Brain microvascular endothelial cell (primary cell): ENCODE measurements at regions not wholly inside any gene's neighbourhood (a gene's known extent, or its start where the extent isn't known, plus 50 kb on each side); places are given as distances from the start of the nearest gene placed in this dataset.

Source experiments
- DNase-seq: peaks from one replicate; pipeline ENCODE4 v3.0.0-alpha.2; 2020
- H3K27ac ChIP-seq: fragments of 250-450 bp; sonication (Bioruptor Pico); 2 replicates; pipeline ENCODE4 v1.5.1; 2020; ENCODE audit warnings: mild to moderate bottlenecking, moderate library complexity
- H3K27me3 ChIP-seq: fragments of 250-450 bp; sonication (Bioruptor Pico); replicated peaks from 2 replicates; pipeline ENCODE4 v1.5.1; 2020; ENCODE audit warnings: mild to moderate bottlenecking
- H3K36me3 ChIP-seq: fragments of 250-450 bp; sonication (Bioruptor Pico); replicated peaks from 2 replicates; pipeline ENCODE4 v1.5.1; 2020; ENCODE audit warnings: mild to moderate bottlenecking
- H3K4me3 ChIP-seq: 2 replicates; pipeline ENCODE4 v1.5.1; 2011; ENCODE audit warnings: low read depth, mild to moderate bottlenecking, control low read depth, low read length, moderate library complexity
- in situ Hi-C: cut with HindIII; loops from 2 replicates; pipeline ENCODE4 v1.10.0; 2017; ENCODE audit warnings: low sequenced_read_pairs, low pct_ligation_motif_present
- TF ChIP-seq, protein P1 (sequence below): IDR thresholded peaks from 2 replicates; pipeline ENCODE4 v1.5.1; 2011; ENCODE audit warnings: low read depth, mild to moderate bottlenecking, moderate library complexity, low read length, control low read depth, inconsistent platforms; ENCODE audit errors: missing control alignments

DNA sequence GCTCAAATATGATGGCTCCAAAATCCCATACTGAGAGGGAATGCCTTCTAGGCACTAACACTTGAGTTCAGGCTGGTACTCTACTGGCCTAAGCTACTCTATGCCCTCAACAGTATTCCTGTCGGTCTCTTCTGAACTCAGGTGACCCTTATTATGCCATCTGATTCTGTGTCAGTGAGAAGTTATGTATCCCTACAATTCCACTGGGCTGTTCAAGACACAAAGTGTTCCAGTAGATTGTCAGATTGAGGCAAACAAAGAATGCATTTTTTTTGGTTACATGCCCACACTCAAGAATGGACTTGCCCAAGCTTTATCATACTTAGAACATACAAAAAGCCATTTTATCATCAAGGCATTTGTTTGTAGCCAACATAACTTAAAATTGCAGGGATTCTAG lies 553.8 kb upstream of the PRMT6 start:
- TF ChIP-seq, protein P1, sequence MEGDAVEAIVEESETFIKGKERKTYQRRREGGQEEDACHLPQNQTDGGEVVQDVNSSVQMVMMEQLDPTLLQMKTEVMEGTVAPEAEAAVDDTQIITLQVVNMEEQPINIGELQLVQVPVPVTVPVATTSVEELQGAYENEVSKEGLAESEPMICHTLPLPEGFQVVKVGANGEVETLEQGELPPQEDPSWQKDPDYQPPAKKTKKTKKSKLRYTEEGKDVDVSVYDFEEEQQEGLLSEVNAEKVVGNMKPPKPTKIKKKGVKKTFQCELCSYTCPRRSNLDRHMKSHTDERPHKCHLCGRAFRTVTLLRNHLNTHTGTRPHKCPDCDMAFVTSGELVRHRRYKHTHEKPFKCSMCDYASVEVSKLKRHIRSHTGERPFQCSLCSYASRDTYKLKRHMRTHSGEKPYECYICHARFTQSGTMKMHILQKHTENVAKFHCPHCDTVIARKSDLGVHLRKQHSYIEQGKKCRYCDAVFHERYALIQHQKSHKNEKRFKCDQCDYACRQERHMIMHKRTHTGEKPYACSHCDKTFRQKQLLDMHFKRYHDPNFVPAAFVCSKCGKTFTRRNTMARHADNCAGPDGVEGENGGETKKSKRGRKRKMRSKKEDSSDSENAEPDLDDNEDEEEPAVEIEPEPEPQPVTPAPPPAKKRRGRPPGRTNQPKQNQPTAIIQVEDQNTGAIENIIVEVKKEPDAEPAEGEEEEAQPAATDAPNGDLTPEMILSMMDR, result no peak
- DNase-seq, result no peak
- no peak overlapping the region for H3K4me3 ChIP-seq
- in situ Hi-C loops, result no loop called here
- no peak overlapping the region for H3K27ac ChIP-seq
- H3K27me3 ChIP-seq, result no peaks in the 10 kb centered on the region
- no peaks in the 10 kb centered on the region for H3K36me3 ChIP-seq

DNA sequence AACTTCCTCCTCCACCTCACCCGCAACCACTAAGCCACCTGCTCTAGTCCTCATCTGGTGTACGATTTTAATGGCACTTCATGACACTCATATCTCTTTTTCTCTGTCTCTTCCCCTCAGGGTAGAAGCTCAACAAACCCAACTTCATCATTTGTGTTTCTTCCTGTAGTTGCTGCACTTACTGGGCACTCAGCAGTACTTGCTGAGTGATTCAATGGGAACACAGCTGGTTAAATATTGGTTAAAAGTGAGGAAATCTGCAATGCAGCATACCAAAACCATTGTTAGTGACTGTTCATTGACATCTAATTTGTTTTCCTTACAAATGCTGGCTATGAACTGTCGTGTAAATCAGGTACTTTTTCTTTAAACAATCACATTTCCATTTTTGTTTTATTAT lies 541.1 kb upstream of the PRMT6 start:
- Histone ChIP-seq H3K27me3 (no peaks in the 10 kb centered on the region), H3K36me3 (no peaks in the 10 kb centered on the region), H3K4me3 (no peak overlapping the region), H3K27ac (no peak overlapping the region)
- TF ChIP-seq, protein P1, result no peak
- DNase-seq, result no peak
- in situ Hi-C loops, result no loop called here

DNA sequence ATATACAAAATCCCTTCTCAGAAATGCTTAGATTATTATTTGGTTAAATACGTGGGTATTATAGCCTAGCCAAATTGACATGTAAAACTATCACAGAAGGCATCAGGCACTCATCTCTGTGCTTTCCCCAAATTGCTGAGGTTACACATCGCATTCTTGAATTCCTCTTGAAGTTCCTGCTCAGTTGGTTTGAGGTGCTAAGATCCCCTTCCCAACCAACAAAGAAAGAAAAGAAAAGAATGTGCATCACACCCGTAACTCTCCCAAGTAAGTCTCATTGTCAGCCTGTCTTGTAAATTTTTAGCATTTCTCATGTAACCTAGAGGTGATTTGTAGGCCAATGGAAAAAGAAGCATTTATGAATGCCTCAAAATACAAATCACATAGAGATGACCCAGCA lies 539.2 kb upstream of the PRMT6 start:
- H3K27ac ChIP-seq, result no peak overlapping the region
- no peaks in the 10 kb centered on the region for H3K36me3 ChIP-seq
- in situ Hi-C loops, result no loop called here
- TF ChIP-seq, protein P1, result no peak
- no peak overlapping the region for H3K4me3 ChIP-seq
- no peaks in the 10 kb centered on the region for H3K27me3 ChIP-seq
- DNase-seq, result no peak

DNA sequence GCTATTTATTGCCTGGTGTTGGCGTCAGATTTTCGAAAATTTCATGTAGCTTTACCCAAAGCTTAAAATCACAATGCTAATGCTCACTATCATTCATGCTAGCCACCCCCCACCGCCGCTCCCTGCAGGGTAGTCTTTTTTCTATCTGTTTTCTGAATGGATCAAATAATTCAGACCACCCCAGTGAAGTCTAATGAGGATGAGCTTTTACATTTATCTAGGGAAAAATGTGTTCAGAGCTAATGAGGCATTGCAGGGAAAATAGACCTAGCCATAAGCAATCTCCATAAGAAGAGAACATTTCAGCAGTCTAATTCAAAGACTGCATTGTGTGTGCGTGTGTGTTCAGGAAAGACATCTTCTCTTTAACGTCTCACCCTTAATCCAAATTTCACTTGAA lies 533.0 kb upstream of the PRMT6 start:
- DNase-seq, result no peak
- in situ Hi-C loops, result no loop called here
- H3K27me3 ChIP-seq, result no peaks in the 10 kb centered on the region
- TF ChIP-seq, protein P1, result no peak
- H3K36me3 ChIP-seq, result no peaks in the 10 kb centered on the region
- no peak overlapping the region for H3K4me3 ChIP-seq
- no peak overlapping the region for H3K27ac ChIP-seq

DNA sequence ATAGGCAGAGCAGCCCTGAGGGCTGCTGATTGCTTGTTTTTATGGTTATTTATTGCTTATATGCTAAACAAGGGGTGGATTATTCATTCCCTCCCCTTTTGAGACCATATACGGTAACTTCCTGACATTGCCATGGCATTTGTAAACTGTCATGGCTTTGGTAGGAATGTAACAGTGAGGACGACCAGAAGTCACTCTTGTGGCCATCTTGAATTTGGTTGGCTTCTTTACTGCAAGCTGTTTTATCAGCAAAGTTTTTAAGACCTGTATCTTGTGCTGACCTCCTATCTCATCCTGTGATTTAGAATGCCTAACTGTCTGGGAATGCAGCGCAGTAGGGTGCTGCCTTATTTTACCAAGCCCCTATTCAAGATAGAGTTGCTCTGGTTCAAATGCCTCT lies 531.8 kb upstream of the PRMT6 start:
- Histone ChIP-seq H3K36me3 (no peaks in the 10 kb centered on the region), H3K4me3 (no peak overlapping the region), H3K27me3 (no peaks in the 10 kb centered on the region), H3K27ac (no peak overlapping the region)
- TF ChIP-seq, protein P1, result no peak
- no peak for DNase-seq
- in situ Hi-C loops, result no loop called here

DNA sequence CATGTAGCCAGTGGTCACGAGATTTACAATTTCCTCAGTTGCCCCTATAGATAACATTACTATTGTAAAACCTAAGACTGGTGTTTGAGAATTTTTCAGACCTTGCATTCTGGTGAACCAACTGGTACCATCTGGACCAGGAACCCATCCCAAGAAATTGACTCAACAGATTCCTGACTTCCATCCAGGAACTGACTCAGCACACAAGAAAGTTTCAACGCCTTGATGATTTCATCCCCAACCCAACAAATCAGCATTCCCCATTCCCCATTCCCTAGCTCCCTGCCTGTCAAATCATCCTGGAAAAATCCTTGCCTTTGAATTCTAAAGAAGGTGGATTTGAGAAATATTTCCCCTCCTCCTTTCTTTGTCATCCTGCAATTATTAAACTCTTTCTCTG lies 529.8 kb upstream of the PRMT6 start:
- H3K36me3 ChIP-seq, result no peaks in the 10 kb centered on the region
- H3K4me3 ChIP-seq, result no peak overlapping the region
- TF ChIP-seq, protein P1, result no peak
- H3K27ac ChIP-seq, result no peak overlapping the region
- peak; percentile 16 for DNase-seq
- in situ Hi-C loops, result no loop called here
- no peaks in the 10 kb centered on the region for H3K27me3 ChIP-seq
